ENCODE measurements at regions not wholly inside any gene's neighbourhood (a gene's known extent, or its start where the extent isn't known, plus 50 kb on each side); places are given as distances from the start of the nearest gene placed in this dataset.

DNA sequence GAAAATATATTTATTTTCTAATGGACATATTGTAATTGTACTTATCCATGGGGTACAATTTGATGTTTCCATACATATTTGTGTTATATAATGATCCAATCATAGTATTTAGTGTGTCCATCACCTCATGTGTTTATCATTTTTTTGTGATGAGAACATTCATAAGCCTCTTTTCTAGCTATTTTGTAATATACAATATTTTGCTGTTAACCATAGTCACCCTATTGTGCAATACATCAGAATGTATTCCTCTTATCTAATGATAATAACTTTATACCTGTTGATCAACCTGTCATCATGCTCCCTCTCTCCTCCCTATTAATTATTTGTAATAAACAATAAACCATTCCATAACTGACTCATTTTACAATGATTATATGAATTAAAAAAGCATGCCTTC, 93.2 kb downstream of the ISL1 start:
- Histone ChIP-seq H3K9me3 (ENCODE audit: control insufficient read depth in 4 of 4, insufficient read depth in 3 of 4, low read length in 3 of 4) (no peaks in the 10 kb centered on the region), H3K4me1 (ENCODE audit: control insufficient read depth in 5 of 5, insufficient read depth in 5 of 5, low read length in 5 of 5) (peaks cover 0 to 4% (median 0%) of the 10 kb centered on the region in 5 donors), H3K27me3 (ENCODE audit: control insufficient read depth in 3 of 3, insufficient read depth in 3 of 3, low read length in 2 of 3) (no peaks in the 10 kb centered on the region), H3K36me3 (ENCODE audit: control insufficient read depth in 4 of 4, insufficient read depth in 4 of 4, low read length in 4 of 4) (no peaks in the 10 kb centered on the region), H3K9ac (ENCODE audit: insufficient read depth in 1 of 2, low read length in 2 of 2) (no peak overlapping the region), H3K4me3 (no peak overlapping the region), H3K27ac (ENCODE audit: low read depth in 1 of 2, low read length in 1 of 2) (no peak overlapping the region)
- no peak for ATAC-seq (ENCODE audit: insufficient read depth, low FRiP score)
- TF ChIP-seq, protein P1, sequence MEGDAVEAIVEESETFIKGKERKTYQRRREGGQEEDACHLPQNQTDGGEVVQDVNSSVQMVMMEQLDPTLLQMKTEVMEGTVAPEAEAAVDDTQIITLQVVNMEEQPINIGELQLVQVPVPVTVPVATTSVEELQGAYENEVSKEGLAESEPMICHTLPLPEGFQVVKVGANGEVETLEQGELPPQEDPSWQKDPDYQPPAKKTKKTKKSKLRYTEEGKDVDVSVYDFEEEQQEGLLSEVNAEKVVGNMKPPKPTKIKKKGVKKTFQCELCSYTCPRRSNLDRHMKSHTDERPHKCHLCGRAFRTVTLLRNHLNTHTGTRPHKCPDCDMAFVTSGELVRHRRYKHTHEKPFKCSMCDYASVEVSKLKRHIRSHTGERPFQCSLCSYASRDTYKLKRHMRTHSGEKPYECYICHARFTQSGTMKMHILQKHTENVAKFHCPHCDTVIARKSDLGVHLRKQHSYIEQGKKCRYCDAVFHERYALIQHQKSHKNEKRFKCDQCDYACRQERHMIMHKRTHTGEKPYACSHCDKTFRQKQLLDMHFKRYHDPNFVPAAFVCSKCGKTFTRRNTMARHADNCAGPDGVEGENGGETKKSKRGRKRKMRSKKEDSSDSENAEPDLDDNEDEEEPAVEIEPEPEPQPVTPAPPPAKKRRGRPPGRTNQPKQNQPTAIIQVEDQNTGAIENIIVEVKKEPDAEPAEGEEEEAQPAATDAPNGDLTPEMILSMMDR (IDR thresholded peaks at IDR 0.05; ENCODE audit: control extremely low read depth, extremely low read depth), result no peak
- no peak for DNase-seq

DNA sequence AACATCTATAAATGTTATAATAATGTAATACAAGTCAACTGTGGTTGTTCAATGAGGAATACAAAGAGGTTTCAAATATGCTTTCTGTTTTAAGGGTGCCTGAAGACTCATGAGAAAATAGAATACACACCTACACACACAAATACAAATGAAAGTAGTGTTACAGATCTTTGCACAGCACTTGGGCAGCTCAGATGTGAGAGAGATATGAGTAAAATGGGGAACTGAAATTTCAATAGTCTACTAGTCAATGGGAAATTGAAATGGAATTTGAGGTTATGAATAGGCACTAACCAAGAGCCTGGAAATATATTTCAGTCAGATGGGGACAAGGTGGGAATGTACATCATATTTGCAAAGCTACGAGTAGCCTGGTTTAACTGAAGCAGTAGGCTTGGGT, 96.6 kb downstream of the ISL1 start:
- H3K4me3 ChIP-seq, result no peak overlapping the region
- DNase-seq (no peak), ATAC-seq (ENCODE audit: insufficient read depth, low FRiP score) (no peak)
- H3K4me1 ChIP-seq (ENCODE audit: control insufficient read depth in 5 of 5, insufficient read depth in 5 of 5, low read length in 5 of 5), result peaks cover 0 to 4% (median 0%) of the 10 kb centered on the region in 5 donors
- H3K9me3 ChIP-seq (ENCODE audit: control insufficient read depth in 4 of 4, insufficient read depth in 3 of 4, low read length in 3 of 4), result no peaks in the 10 kb centered on the region
- no peak overlapping the region for H3K9ac ChIP-seq (ENCODE audit: insufficient read depth in 1 of 2, low read length in 2 of 2)
- H3K36me3 ChIP-seq (ENCODE audit: control insufficient read depth in 4 of 4, insufficient read depth in 4 of 4, low read length in 4 of 4), result no peaks in the 10 kb centered on the region
- TF ChIP-seq, protein P1 (IDR thresholded peaks at IDR 0.05; ENCODE audit: control extremely low read depth, extremely low read depth), result no peak
- no peak overlapping the region for H3K27ac ChIP-seq (ENCODE audit: low read depth in 1 of 2, low read length in 1 of 2)
- H3K27me3 ChIP-seq (ENCODE audit: control insufficient read depth in 3 of 3, insufficient read depth in 3 of 3, low read length in 2 of 3), result no peaks in the 10 kb centered on the region
- 78 to 86% methylated on average over 1 of the region's 1 CpG for WGBS, 2 donors

DNA sequence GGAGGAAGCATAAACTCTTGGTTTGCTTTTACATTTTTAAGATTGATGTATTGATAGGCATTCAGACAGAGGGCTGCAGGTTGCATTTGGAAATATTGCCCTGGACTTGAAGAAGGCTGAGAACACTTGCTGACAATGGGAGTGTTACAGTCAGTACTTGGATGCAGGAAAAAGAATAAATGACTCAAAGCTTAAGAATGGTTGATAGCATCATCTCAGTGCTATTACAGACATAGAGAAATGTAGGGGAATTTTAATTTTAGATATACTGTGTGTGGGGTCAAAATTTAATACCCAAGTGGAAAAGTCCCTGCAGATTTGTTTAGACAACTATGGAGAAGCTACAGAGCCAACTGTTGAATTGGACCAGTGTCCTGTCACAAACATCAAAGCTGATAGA, 101.1 kb downstream of the ISL1 start:
- no peak for ATAC-seq (ENCODE audit: insufficient read depth, low FRiP score)
- no peak for DNase-seq
- H3K27me3 ChIP-seq (ENCODE audit: control insufficient read depth in 3 of 3, insufficient read depth in 3 of 3, low read length in 2 of 3), result no peaks in the 10 kb centered on the region
- TF ChIP-seq, protein P1 (IDR thresholded peaks at IDR 0.05; ENCODE audit: control extremely low read depth, extremely low read depth), result no peak
- peaks cover 0 to 3% (median 0%) of the 10 kb centered on the region in 5 donors for H3K4me1 ChIP-seq (ENCODE audit: control insufficient read depth in 5 of 5, insufficient read depth in 5 of 5, low read length in 5 of 5)
- no peaks in the 10 kb centered on the region for H3K9me3 ChIP-seq (ENCODE audit: control insufficient read depth in 4 of 4, insufficient read depth in 3 of 4, low read length in 3 of 4)
- no peak overlapping the region for H3K27ac ChIP-seq (ENCODE audit: low read depth in 1 of 2, low read length in 1 of 2)
- H3K36me3 ChIP-seq (ENCODE audit: control insufficient read depth in 4 of 4, insufficient read depth in 4 of 4, low read length in 4 of 4), result no peaks in the 10 kb centered on the region
- H3K9ac ChIP-seq (ENCODE audit: insufficient read depth in 1 of 2, low read length in 2 of 2), result no peak overlapping the region
- no peak overlapping the region for H3K4me3 ChIP-seq

DNA sequence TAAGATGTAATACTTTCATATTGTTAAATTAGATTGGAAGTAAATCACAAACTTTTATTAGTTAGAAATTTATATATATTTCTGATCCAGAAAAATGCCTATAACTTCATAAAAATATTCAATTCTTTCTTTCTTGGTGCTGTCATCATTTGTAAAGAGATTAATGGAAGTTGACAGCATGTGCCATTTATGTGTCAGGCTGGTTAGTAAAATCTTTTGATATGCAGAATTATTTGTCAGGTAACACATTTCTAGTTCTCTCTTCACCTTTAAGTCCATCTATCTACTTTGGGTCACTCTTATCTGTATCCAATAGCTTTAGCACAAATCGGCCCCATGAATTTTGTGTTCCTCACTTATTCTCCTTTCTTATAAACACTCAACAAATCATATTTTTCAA, 102.9 kb downstream of the ISL1 start:
- H3K9ac ChIP-seq (ENCODE audit: insufficient read depth in 1 of 2, low read length in 2 of 2), result no peak overlapping the region
- TF ChIP-seq, protein P1 (IDR thresholded peaks at IDR 0.05; ENCODE audit: control extremely low read depth, extremely low read depth), result no peak

More for the DNA sequence above, 102.9 kb downstream of the ISL1 start:
- no peaks in the 10 kb centered on the region for H3K9me3 ChIP-seq (ENCODE audit: control insufficient read depth in 4 of 4, insufficient read depth in 3 of 4, low read length in 3 of 4)
- no peak overlapping the region for H3K27ac ChIP-seq (ENCODE audit: low read depth in 1 of 2, low read length in 1 of 2)
- WGBS, 2 donors, result 63 to 86% methylated on average over 1 of the region's 1 CpG
- DNase-seq (no peak), ATAC-seq (ENCODE audit: insufficient read depth, low FRiP score) (no peak)
- H3K36me3 ChIP-seq (ENCODE audit: control insufficient read depth in 4 of 4, insufficient read depth in 4 of 4, low read length in 4 of 4), result no peaks in the 10 kb centered on the region
- peaks cover 0 to 3% (median 0%) of the 10 kb centered on the region in 5 donors for H3K4me1 ChIP-seq (ENCODE audit: control insufficient read depth in 5 of 5, insufficient read depth in 5 of 5, low read length in 5 of 5)
- no peaks in the 10 kb centered on the region for H3K27me3 ChIP-seq (ENCODE audit: control insufficient read depth in 3 of 3, insufficient read depth in 3 of 3, low read length in 2 of 3)
- H3K4me3 ChIP-seq, result no peak overlapping the region

Data from lung (tissue), 11 donors.